ENCODE measurements at regions not wholly inside any gene's neighbourhood (a gene's known extent, or its start where the extent isn't known, plus 50 kb on each side); places are given as distances from the start of the nearest gene placed in this dataset.

DNA sequence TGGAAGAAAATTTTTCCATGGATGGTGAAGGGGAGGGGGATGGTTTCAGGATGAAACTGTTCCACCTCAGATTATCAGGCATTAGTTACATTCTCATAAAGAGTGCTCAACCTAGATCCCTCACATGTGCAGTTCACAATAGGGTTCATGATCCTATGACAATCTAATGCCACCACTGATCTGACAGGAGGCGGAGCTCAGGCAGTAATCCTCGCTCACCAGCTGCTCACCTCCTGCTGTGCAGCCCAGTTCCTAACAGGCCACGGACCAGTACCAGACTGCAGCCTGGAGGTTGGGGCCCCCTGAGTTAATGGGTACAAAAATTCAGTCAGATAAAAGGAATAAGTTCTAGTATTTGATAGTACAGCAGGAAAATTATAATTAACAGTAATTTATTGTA is 337.2 kb downstream of the NPR3 start:
- H3K9me3 ChIP-seq (ENCODE audit: low read length): no peaks in the 10 kb centered on the region
- no peaks in the 10 kb centered on the region for H3K27me3 ChIP-seq (ENCODE audit: control insufficient read depth in 1 of 2, insufficient read depth in 2 of 2, low read length in 2 of 2)
- H3K79me2 ChIP-seq (ENCODE audit: insufficient read depth, low read length): no peaks in the 10 kb centered on the region
- WGBS (ENCODE audit: low lambda C conversion rate): 3% methylated on average over 3 of the region's 3 CpGs
- no peak overlapping the region for H3K4me2 ChIP-seq (ENCODE audit: low read depth, low read length)
- FAIRE-seq (no peak), ATAC-seq (no peak), DNase-seq (ENCODE audit: low spot score) (no peak)
- intact Hi-C loops (cut with micrococcal nuclease; ENCODE audit: unreplicated experiment) (no loop called here), in situ Hi-C loops (cut with HindIII; ENCODE audit: extremely low pct_ligation_motif_present, low pct_unique_long_range_greater_than_20kb) (no loop called here)
- H2AFZ ChIP-seq (ENCODE audit: low read length): no peak overlapping the region
- BruUV-seq (replicated peaks): no TSS peak
- TF ChIP-seq MAZ (IDR thresholded peaks at IDR 0.05; ENCODE audit: borderline replicate concordance, low read depth, low read length): no peak
- no peak for TF ChIP-seq MAZ (CRISPR knock-in tag; IDR thresholded peaks at IDR 0.05; ENCODE audit: low read depth)
- TF ChIP-seq, protein P1, sequence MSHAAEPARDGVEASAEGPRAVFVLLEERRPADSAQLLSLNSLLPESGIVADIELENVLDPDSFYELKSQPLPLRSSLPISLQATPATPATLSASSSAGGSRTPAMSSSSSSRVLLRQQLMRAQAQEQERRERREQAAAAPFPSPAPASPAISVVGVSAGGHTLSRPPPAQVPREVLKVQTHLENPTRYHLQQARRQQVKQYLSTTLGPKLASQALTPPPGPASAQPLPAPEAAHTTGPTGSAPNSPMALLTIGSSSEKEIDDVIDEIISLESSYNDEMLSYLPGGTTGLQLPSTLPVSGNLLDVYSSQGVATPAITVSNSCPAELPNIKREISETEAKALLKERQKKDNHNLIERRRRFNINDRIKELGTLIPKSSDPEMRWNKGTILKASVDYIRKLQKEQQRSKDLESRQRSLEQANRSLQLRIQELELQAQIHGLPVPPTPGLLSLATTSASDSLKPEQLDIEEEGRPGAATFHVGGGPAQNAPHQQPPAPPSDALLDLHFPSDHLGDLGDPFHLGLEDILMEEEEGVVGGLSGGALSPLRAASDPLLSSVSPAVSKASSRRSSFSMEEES (CRISPR knock-in tag; IDR thresholded peaks at IDR 0.05): no peak
- TF ChIP-seq, protein P2, sequence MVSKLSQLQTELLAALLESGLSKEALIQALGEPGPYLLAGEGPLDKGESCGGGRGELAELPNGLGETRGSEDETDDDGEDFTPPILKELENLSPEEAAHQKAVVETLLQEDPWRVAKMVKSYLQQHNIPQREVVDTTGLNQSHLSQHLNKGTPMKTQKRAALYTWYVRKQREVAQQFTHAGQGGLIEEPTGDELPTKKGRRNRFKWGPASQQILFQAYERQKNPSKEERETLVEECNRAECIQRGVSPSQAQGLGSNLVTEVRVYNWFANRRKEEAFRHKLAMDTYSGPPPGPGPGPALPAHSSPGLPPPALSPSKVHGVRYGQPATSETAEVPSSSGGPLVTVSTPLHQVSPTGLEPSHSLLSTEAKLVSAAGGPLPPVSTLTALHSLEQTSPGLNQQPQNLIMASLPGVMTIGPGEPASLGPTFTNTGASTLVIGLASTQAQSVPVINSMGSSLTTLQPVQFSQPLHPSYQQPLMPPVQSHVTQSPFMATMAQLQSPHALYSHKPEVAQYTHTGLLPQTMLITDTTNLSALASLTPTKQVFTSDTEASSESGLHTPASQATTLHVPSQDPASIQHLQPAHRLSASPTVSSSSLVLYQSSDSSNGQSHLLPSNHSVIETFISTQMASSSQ (IDR thresholded peaks at IDR 0.05; ENCODE audit: low read depth): no peak
- TF ChIP-seq, protein P2 (CRISPR knock-in tag; IDR thresholded peaks at IDR 0.05; ENCODE audit: borderline replicate concordance): no peak
- TF ChIP-seq, protein P3, sequence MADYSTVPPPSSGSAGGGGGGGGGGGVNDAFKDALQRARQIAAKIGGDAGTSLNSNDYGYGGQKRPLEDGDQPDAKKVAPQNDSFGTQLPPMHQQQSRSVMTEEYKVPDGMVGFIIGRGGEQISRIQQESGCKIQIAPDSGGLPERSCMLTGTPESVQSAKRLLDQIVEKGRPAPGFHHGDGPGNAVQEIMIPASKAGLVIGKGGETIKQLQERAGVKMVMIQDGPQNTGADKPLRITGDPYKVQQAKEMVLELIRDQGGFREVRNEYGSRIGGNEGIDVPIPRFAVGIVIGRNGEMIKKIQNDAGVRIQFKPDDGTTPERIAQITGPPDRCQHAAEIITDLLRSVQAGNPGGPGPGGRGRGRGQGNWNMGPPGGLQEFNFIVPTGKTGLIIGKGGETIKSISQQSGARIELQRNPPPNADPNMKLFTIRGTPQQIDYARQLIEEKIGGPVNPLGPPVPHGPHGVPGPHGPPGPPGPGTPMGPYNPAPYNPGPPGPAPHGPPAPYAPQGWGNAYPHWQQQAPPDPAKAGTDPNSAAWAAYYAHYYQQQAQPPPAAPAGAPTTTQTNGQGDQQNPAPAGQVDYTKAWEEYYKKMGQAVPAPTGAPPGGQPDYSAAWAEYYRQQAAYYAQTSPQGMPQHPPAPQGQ (CRISPR knock-in tag; IDR thresholded peaks at IDR 0.05; ENCODE audit: borderline replicate concordance): no peak
- no peak for TF ChIP-seq MTA3 (CRISPR knock-in tag; IDR thresholded peaks at IDR 0.05)
- TF ChIP-seq FOXP1 (IDR thresholded peaks at IDR 0.05): no peak
- TF ChIP-seq FOXP1 (CRISPR knock-in tag; IDR thresholded peaks at IDR 0.05): no peak
- TF ChIP-seq ZC3H13 (CRISPR knock-in tag; IDR thresholded peaks at IDR 0.05): no peak
- no peak for TF ChIP-seq ZSCAN9 (CRISPR knock-in tag; IDR thresholded peaks at IDR 0.05; ENCODE audit: borderline replicate concordance)
- no peak for TF ChIP-seq ZBTB1 (CRISPR knock-in tag; IDR thresholded peaks at IDR 0.05; ENCODE audit: borderline replicate concordance)
- TF ChIP-seq ZNF777 (CRISPR knock-in tag; IDR thresholded peaks at IDR 0.05): no peak
- H3K9ac ChIP-seq (ENCODE audit: insufficient read depth, low read depth, low read length): no peak overlapping the region
- no peaks in the 10 kb centered on the region for H4K20me1 ChIP-seq (ENCODE audit: insufficient read depth, low read length)
- H3K4me1 ChIP-seq (ENCODE audit: insufficient read depth, low read length): no peaks in the 10 kb centered on the region
- no peak overlapping the region for H3K27ac ChIP-seq (ENCODE audit: extremely low read length, insufficient read depth, low read length)
- POLR2A ChIA-PET: no interaction called here
- H3K4me3 ChIP-seq (replicated peaks in 1 of 3; ENCODE audit: insufficient read depth in 1 of 3, low read depth in 2 of 3, low read length in 3 of 3): no peak overlapping the region
- H3K36me3 ChIP-seq (replicated peaks in 1 of 2; ENCODE audit: control insufficient read depth in 1 of 2, insufficient read depth in 2 of 2, low read length in 2 of 2): no peaks in the 10 kb centered on the region
- CTCF ChIA-PET (ENCODE audit: low intra/inter-chr PET ratio, low total read pairs): no interaction called here
